ENCODE measurements at regions not wholly inside any gene's neighbourhood (a gene's known extent, or its start where the extent isn't known, plus 50 kb on each side); places are given as distances from the start of the nearest gene placed in this dataset.

GRCh38 chr20:17109307-17109706, 117.5 kb upstream of the PCSK2 start:
- Histone ChIP-seq H3K36me3 (ENCODE audit: control insufficient read depth in 2 of 2, extremely low read depth in 1 of 2, insufficient read depth in 1 of 2, low read length in 1 of 2) (no peaks in the 10 kb centered on the region), H3K9me3 (no peaks in the 10 kb centered on the region), H3K4me1 (ENCODE audit: control insufficient read depth in 1 of 2, extremely low read depth in 1 of 2, insufficient read depth in 2 of 2, low read length in 2 of 2) (no peaks in the 10 kb centered on the region), H3K27ac (ENCODE audit: low read length) (no peak overlapping the region), H3K4me3 (ENCODE audit: control insufficient read depth in 1 of 2, extremely low read depth in 1 of 2, low read length in 1 of 2) (no peak overlapping the region), H3K27me3 (replicated peaks in 1 of 2; ENCODE audit: control insufficient read depth in 2 of 2, extremely low read depth in 1 of 2, insufficient read depth in 2 of 2, low read length in 1 of 2) (no peaks in the 10 kb centered on the region)
- H3K27me3 Mint-ChIP-seq = no peaks in the 10 kb centered on the region
- no peak overlapping the region for H3K4me3 Mint-ChIP-seq
- DNase-seq (no peak), ATAC-seq (replicated peaks in 1 of 4) (no peak)
- ChIA-PET CTCF (no interaction called here), POLR2A (no interaction called here)
- peaks cover 4 to 14% (median 7%) of the 10 kb centered on the region in 3 donors for H3K9me3 Mint-ChIP-seq
- H3K27ac Mint-ChIP-seq = no peak overlapping the region
- whole genome bisulfite sequencing (ENCODE audit: insufficient coverage) = no CpG with 5 or more reads among the region's 2 CpGs
- H3K36me3 Mint-ChIP-seq = no peaks in the 10 kb centered on the region
- no peaks in the 10 kb centered on the region for H3K4me1 Mint-ChIP-seq

DNA sequence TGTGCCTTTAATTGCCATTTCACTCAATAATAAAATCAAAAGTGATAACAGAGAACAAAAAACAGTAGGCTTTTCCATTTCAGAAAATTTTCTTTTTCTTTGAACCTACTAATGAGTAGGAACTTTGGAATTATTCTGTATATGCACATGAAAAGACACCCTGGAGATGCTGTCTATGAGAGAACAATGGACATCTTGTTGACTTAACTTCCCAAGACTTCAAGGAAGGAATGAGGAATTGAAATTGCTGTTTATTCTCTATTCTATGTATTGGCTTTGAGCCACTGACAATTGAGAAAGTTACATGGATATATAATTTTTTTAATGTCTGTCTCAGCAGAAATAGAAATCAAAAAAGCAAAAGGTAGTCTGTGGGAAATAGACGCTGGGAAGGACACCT, 98.6 kb upstream of the PCSK2 start:
- no peaks in the 10 kb centered on the region for H3K36me3 Mint-ChIP-seq
- CTCF ChIA-PET = no interaction called here

GRCh38 chr20:17129089-17129488, 97.8 kb upstream of the PCSK2 start:
- Mint-ChIP-seq H3K9me3 (peaks cover 0 to 5% (median 2%) of the 10 kb centered on the region in 3 donors), H3K27ac (no peak overlapping the region), H3K36me3 (no peaks in the 10 kb centered on the region), H3K27me3 (no peaks in the 10 kb centered on the region), H3K4me3 (no peak overlapping the region), H3K4me1 (no peaks in the 10 kb centered on the region)
- ChIA-PET POLR2A (no interaction called here), CTCF (no interaction called here)
- Histone ChIP-seq H3K36me3 (ENCODE audit: control insufficient read depth in 2 of 2, extremely low read depth in 1 of 2, insufficient read depth in 1 of 2, low read length in 1 of 2) (no peaks in the 10 kb centered on the region), H3K4me1 (ENCODE audit: control insufficient read depth in 1 of 2, extremely low read depth in 1 of 2, insufficient read depth in 2 of 2, low read length in 2 of 2) (no peaks in the 10 kb centered on the region), H3K4me3 (ENCODE audit: control insufficient read depth in 1 of 2, extremely low read depth in 1 of 2, low read length in 1 of 2) (no peak overlapping the region), H3K9me3 (no peaks in the 10 kb centered on the region), H3K27ac (ENCODE audit: low read length) (no peak overlapping the region), H3K27me3 (replicated peaks in 1 of 2; ENCODE audit: control insufficient read depth in 2 of 2, extremely low read depth in 1 of 2, insufficient read depth in 2 of 2, low read length in 1 of 2) (no peaks in the 10 kb centered on the region)
- ATAC-seq (replicated peaks in 1 of 4) (no peak), DNase-seq (no peak)
- WGBS (ENCODE audit: insufficient coverage) = no CpG with 5 or more reads among the region's 5 CpGs

More for the DNA sequence above, 98.6 kb upstream of the PCSK2 start:
- Mint-ChIP-seq H3K4me3 (no peak overlapping the region), H3K27ac (no peak overlapping the region), H3K27me3 (no peaks in the 10 kb centered on the region), H3K4me1 (no peaks in the 10 kb centered on the region), H3K9me3 (peaks cover 0 to 5% (median 3%) of the 10 kb centered on the region in 3 donors)
- Histone ChIP-seq H3K27me3 (replicated peaks in 1 of 2; ENCODE audit: control insufficient read depth in 2 of 2, extremely low read depth in 1 of 2, insufficient read depth in 2 of 2, low read length in 1 of 2) (no peaks in the 10 kb centered on the region), H3K27ac (ENCODE audit: low read length) (no peak overlapping the region), H3K4me3 (ENCODE audit: control insufficient read depth in 1 of 2, extremely low read depth in 1 of 2, low read length in 1 of 2) (no peak overlapping the region), H3K36me3 (ENCODE audit: control insufficient read depth in 2 of 2, extremely low read depth in 1 of 2, insufficient read depth in 1 of 2, low read length in 1 of 2) (no peaks in the 10 kb centered on the region), H3K4me1 (ENCODE audit: control insufficient read depth in 1 of 2, extremely low read depth in 1 of 2, insufficient read depth in 2 of 2, low read length in 2 of 2) (no peaks in the 10 kb centered on the region), H3K9me3 (no peaks in the 10 kb centered on the region)
- ATAC-seq (replicated peaks in 1 of 4) (no peak), DNase-seq (no peak)
- POLR2A ChIA-PET = no interaction called here
- WGBS (ENCODE audit: insufficient coverage) = no CpG with 5 or more reads among the region's 1 CpG

GRCh38 chr20:17137692-17138091, 89.1 kb upstream of the PCSK2 start:
- no peak for ATAC-seq (replicated peaks in 1 of 4)
- Mint-ChIP-seq H3K27me3 (no peaks in the 10 kb centered on the region), H3K4me3 (no peak overlapping the region)

DNA sequence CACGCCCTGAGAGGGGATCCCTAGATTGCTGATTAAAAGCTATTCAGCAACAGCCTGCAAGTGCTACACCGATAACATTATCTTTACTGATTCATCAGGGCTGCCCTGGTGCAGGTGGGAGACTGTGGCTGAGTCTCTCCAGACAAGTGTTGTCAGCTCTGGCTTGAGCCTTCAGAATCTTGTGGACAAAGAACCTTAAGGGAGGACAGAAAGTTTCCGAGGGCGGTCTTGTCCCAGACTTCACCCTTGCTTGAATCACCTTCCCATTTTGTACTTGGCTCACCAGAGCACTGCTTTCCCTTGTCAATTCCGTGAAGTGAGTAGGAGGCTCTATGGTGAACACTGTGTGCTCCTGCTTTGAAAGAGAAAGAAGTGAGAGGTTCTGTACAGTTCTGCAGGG, 88.6 kb upstream of the PCSK2 start:
- Mint-ChIP-seq H3K4me3 (no peak overlapping the region), H3K27ac (no peak overlapping the region), H3K9me3 (peaks cover 4 to 7% (median 5%) of the 10 kb centered on the region in 3 donors), H3K27me3 (no peaks in the 10 kb centered on the region), H3K36me3 (no peaks in the 10 kb centered on the region), H3K4me1 (no peaks in the 10 kb centered on the region)
- ChIA-PET POLR2A (no interaction called here), CTCF (no interaction called here)
- H3K9me3 ChIP-seq = no peaks in the 10 kb centered on the region
- no peak for ATAC-seq (replicated peaks in 1 of 4)
- peaks cover 0 to 2% of the 10 kb centered on the region in 2 experiments for H3K27me3 ChIP-seq (replicated peaks in 1 of 2; ENCODE audit: control insufficient read depth in 2 of 2, extremely low read depth in 1 of 2, insufficient read depth in 2 of 2, low read length in 1 of 2)
- no peak overlapping the region for H3K27ac ChIP-seq (ENCODE audit: low read length)
- H3K36me3 ChIP-seq (ENCODE audit: control insufficient read depth in 2 of 2, extremely low read depth in 1 of 2, insufficient read depth in 1 of 2, low read length in 1 of 2) = no peaks in the 10 kb centered on the region
- H3K4me1 ChIP-seq (ENCODE audit: control insufficient read depth in 1 of 2, extremely low read depth in 1 of 2, insufficient read depth in 2 of 2, low read length in 2 of 2) = no peaks in the 10 kb centered on the region
- 50% methylated on average over 1 of the region's 5 CpGs for WGBS (ENCODE audit: insufficient coverage)
- DNase-seq = no peak
- H3K4me3 ChIP-seq (ENCODE audit: control insufficient read depth in 1 of 2, extremely low read depth in 1 of 2, low read length in 1 of 2) = no peak overlapping the region

More at GRCh38 chr20:17137692-17138091, 89.1 kb upstream of the PCSK2 start:
- Mint-ChIP-seq H3K36me3 (no peaks in the 10 kb centered on the region), H3K4me1 (no peaks in the 10 kb centered on the region), H3K9me3 (peaks cover 4 to 7% (median 5%) of the 10 kb centered on the region in 3 donors), H3K27ac (no peak overlapping the region)
- Histone ChIP-seq H3K27me3 (replicated peaks in 1 of 2; ENCODE audit: control insufficient read depth in 2 of 2, extremely low read depth in 1 of 2, insufficient read depth in 2 of 2, low read length in 1 of 2) (peaks cover 0 to 2% of the 10 kb centered on the region in 2 experiments), H3K27ac (ENCODE audit: low read length) (no peak overlapping the region), H3K9me3 (no peaks in the 10 kb centered on the region), H3K4me1 (ENCODE audit: control insufficient read depth in 1 of 2, extremely low read depth in 1 of 2, insufficient read depth in 2 of 2, low read length in 2 of 2) (no peaks in the 10 kb centered on the region), H3K36me3 (ENCODE audit: control insufficient read depth in 2 of 2, extremely low read depth in 1 of 2, insufficient read depth in 1 of 2, low read length in 1 of 2) (no peaks in the 10 kb centered on the region), H3K4me3 (ENCODE audit: control insufficient read depth in 1 of 2, extremely low read depth in 1 of 2, low read length in 1 of 2) (no peak overlapping the region)
- ChIA-PET POLR2A (no interaction called here), CTCF (no interaction called here)
- no CpG with 5 or more reads among the region's 3 CpGs for WGBS (ENCODE audit: insufficient coverage)
- no peak for DNase-seq

DNA sequence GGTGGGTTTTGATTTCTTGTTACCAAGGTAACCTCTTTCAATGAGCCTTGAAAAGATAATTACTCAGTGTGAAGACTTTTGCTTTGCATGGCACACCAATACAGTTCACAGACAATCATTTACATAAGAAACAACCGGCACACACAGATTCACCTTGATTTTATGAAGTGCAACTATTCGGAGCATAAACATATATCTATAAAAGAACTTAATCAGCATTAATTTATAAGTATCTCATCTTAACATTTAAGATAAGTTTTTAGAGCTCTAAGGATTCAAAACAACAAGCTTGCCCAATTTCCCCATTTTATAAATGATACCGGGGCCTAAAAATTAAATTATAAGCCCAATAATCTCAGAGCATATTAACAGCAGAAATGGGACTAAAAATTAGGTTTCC, 85.9 kb upstream of the PCSK2 start:
- H3K27ac Mint-ChIP-seq = no peak overlapping the region
- no peaks in the 10 kb centered on the region for H3K27me3 Mint-ChIP-seq
- peaks cover 0 to 2% of the 10 kb centered on the region in 2 experiments for H3K27me3 ChIP-seq (replicated peaks in 1 of 2; ENCODE audit: control insufficient read depth in 2 of 2, extremely low read depth in 1 of 2, insufficient read depth in 2 of 2, low read length in 1 of 2)
- no peak overlapping the region for H3K4me3 ChIP-seq (ENCODE audit: control insufficient read depth in 1 of 2, extremely low read depth in 1 of 2, low read length in 1 of 2)
- no peak overlapping the region for H3K4me3 Mint-ChIP-seq
- ChIA-PET CTCF (no interaction called here), POLR2A (no interaction called here)
- no peak for DNase-seq
- H3K9me3 Mint-ChIP-seq = peaks cover 5 to 14% (median 6%) of the 10 kb centered on the region in 3 donors
- no peaks in the 10 kb centered on the region for H3K4me1 Mint-ChIP-seq
- no peaks in the 10 kb centered on the region for H3K9me3 ChIP-seq
- ATAC-seq (replicated peaks in 1 of 4) = no peak
- no peaks in the 10 kb centered on the region for H3K4me1 ChIP-seq (ENCODE audit: control insufficient read depth in 1 of 2, extremely low read depth in 1 of 2, insufficient read depth in 2 of 2, low read length in 2 of 2)
- H3K36me3 Mint-ChIP-seq = no peaks in the 10 kb centered on the region
- no CpG with 5 or more reads among the region's 3 CpGs for WGBS (ENCODE audit: insufficient coverage)
- no peak overlapping the region for H3K27ac ChIP-seq (ENCODE audit: low read length)
- H3K36me3 ChIP-seq (ENCODE audit: control insufficient read depth in 2 of 2, extremely low read depth in 1 of 2, insufficient read depth in 1 of 2, low read length in 1 of 2) = no peaks in the 10 kb centered on the region

GRCh38 chr20:17141568-17141967, 85.3 kb upstream of the PCSK2 start:
- no peak overlapping the region for H3K4me3 Mint-ChIP-seq
- ATAC-seq (replicated peaks in 1 of 4) = no peak
- CTCF ChIA-PET = no interaction called here

More at GRCh38 chr20:17141568-17141967, 85.3 kb upstream of the PCSK2 start:
- Histone ChIP-seq H3K27me3 (replicated peaks in 1 of 2; ENCODE audit: control insufficient read depth in 2 of 2, extremely low read depth in 1 of 2, insufficient read depth in 2 of 2, low read length in 1 of 2) (peaks cover 0 to 2% of the 10 kb centered on the region in 2 experiments), H3K9me3 (no peaks in the 10 kb centered on the region), H3K4me3 (ENCODE audit: control insufficient read depth in 1 of 2, extremely low read depth in 1 of 2, low read length in 1 of 2) (no peak overlapping the region), H3K4me1 (ENCODE audit: control insufficient read depth in 1 of 2, extremely low read depth in 1 of 2, insufficient read depth in 2 of 2, low read length in 2 of 2) (no peaks in the 10 kb centered on the region), H3K27ac (ENCODE audit: low read length) (no peak overlapping the region), H3K36me3 (ENCODE audit: control insufficient read depth in 2 of 2, extremely low read depth in 1 of 2, insufficient read depth in 1 of 2, low read length in 1 of 2) (no peaks in the 10 kb centered on the region)
- no peak for DNase-seq
- Mint-ChIP-seq H3K4me1 (no peaks in the 10 kb centered on the region), H3K36me3 (no peaks in the 10 kb centered on the region), H3K27ac (no peak overlapping the region), H3K9me3 (peaks cover 5 to 14% (median 6%) of the 10 kb centered on the region in 3 donors), H3K27me3 (no peaks in the 10 kb centered on the region)
- 62% methylated on average over 3 of the region's 4 CpGs for WGBS (ENCODE audit: insufficient coverage)
- POLR2A ChIA-PET = no interaction called here

Measured in T-cell (primary cell).